22Rv1 (cell line): ENCODE measurements at regions not wholly inside any gene's neighbourhood (a gene's known extent, or its start where the extent isn't known, plus 50 kb on each side); places are given as distances from the start of the nearest gene placed in this dataset.

Source experiments
- H3K27ac ChIP-seq: fragments of 450-650 bp; 2 replicates; pipeline ENCODE4 v1.5.1; 2017
- CTCF ChIP-seq: fragments of 450-650 bp; IDR thresholded peaks from 2 replicates; pipeline ENCODE4 v1.5.1; 2017; ENCODE audit warnings: mild to moderate bottlenecking
- ZFX ChIP-seq: fragments of 450-650 bp; IDR thresholded peaks from 2 replicates; pipeline ENCODE4 v1.6.1; 2017; ENCODE audit warnings: antibody characterized with exemption, borderline replicate concordance

DNA sequence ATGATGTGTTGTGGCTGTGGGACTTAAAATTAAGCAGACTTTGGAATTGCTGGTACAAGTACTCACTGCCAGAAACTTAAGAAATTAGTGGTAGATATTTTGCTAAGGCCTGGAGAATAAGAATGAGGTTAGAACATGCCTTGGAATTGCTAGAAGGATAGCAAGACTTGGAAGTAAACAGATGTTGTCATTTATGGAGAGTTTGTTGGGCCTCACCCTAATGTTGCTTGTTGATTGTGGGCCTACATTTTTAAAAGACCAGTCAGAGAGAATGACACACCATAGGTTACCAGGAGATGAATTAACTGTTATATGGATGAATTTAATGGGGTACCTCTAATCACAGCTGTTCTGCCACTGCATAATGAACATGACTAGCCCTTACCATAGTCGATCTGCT, 120.1 kb upstream of the GAS1 start:
- H3K27ac ChIP-seq = no peak overlapping the region
- TF ChIP-seq ZFX (no peak), CTCF (no peak)

DNA sequence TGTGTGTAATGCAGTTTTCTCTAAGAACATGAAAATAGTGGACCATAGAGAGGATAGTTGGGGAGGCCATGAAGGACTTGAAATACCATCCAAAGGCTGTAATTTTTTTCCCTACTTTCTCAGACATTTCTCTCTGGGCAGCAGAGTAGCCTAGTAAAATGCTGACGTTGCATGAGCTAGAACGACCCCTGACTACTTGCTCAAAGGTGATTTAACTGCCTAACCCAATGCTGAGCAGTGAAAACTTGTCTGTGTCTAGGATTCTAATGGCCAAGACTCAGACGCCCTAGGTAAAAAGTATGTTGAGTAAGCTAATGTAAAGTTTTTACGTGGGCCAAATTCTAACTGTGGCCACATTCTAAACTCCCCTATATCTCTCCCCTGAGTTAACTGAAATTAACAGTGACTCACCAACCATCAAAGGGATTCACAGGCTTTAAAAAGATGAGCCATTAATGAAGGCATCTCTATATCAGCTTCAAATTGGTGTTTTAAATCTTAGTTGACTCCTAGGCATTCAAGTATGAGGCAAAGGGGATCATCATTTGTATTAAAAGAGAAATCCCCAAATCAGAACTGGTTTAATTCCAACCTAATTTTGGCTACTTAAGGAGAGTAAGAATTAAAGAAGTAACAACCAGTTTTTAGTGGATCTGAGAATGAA, 121.0 kb upstream of the GAS1 start:
- TF ChIP-seq ZFX (no peak), CTCF (no peak)
- no peak overlapping the region for H3K27ac ChIP-seq

DNA sequence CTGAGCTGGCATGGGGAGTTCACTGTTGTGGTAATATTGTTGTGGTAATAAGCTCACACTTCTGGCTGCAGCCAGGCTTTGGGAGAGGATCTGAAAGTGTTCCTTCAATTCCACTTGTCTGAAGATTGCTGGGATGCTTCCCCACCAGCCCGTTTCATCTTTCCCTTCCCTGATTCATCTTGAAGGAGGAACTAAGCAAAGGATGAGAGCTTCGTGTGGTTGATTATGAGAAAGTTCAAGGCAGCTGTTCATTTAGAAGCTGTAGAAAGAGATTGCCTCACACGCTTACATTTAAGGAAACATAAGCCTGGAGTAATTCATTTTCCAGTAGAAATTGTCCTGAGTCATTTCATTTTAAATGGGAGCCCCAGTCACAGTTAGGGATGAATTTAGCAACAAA, 122.4 kb upstream of the GAS1 start:
- no peak overlapping the region for H3K27ac ChIP-seq
- no peak for TF ChIP-seq CTCF
- TF ChIP-seq ZFX = no peak

DNA sequence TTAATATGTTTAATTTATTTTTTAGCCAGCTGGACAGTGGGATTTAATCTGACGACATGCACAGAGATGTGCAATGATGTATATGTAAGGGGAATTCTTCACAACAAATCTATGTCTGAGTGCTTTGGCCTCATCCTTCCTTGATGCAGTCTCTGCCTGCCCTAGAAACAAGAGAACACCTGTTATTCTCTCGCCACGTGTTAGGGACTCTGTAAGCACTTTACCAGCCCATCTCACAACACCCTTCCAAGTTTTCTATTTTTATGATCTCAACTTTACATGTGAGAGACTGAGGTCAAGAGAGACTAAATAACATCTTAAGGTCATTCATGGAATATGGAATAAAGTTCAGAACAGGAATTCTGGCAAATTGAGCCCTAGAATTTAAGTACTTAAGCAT, 123.0 kb upstream of the GAS1 start:
- no peak overlapping the region for H3K27ac ChIP-seq
- no peak for TF ChIP-seq ZFX
- no peak for TF ChIP-seq CTCF

GRCh38 chr9:87071473-87071872, 124.2 kb upstream of the GAS1 start:
- no peak for TF ChIP-seq CTCF
- H3K27ac ChIP-seq = no peak overlapping the region

DNA sequence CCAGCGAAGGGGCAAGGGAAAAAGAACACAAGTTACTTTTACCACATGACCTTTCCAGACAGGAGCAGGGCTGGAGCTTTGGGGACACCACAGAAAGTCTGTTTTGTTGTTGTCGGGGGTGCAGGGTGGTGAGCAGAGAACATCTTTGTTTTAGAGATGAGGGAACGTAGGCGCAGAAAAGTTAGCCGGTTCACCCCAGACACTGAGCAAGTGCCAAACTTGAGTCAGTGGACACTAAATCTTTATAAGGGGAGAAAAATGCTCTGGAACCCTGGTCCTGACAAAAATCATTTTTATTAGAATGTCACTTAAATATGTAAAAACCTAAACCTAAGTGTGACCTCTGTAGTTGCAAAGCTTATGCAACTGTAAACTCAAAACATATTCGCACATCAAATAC, 126.4 kb upstream of the GAS1 start:
- H3K27ac ChIP-seq = no peak overlapping the region
- TF ChIP-seq ZFX (no peak), CTCF (no peak)

- no peak overlapping the region for H3K27ac ChIP-seq
- no peak for TF ChIP-seq CTCF
- TF ChIP-seq ZFX = no peak
Observed at GRCh38 chr9:87075537-87075936, 128.2 kb upstream of the GAS1 start.
